ENCODE measurements at regions not wholly inside any gene's neighbourhood (a gene's known extent, or its start where the extent isn't known, plus 50 kb on each side); places are given as distances from the start of the nearest gene placed in this dataset.

DNA sequence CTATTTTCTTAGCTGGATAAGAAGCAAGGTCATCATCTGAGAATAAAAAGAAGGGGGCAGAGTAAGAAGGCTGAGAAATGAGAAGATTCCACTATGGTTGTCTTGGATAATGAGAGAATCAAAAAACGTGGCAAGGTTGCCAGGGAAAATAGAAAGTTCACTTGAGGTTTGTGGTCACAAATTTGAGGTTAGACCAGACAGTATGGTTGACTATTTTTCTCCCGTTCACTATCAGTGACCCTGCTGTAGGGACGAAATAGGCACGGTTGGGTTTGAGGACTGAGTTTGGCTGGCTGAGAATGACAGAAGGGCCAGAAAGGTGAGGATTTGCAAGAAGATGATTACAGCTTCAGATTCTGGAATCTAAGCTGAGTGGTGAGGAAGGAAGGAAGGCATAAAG, 266.0 kb upstream of the ZNF462 start:
- no peak for DNase-seq
- Histone ChIP-seq H3K27ac (no peak overlapping the region), H3K4me3 (no peak overlapping the region), H3K36me3 (no peaks in the 10 kb centered on the region), H3K4me1 (no peaks in the 10 kb centered on the region), H3K27me3 (no peaks in the 10 kb centered on the region), H3K9me3 (no peaks in the 10 kb centered on the region)
- no peak for TF ChIP-seq POLR2A (IDR thresholded peaks at IDR 0.05)
- no peak for TF ChIP-seq CTCF (IDR thresholded peaks at IDR 0.05)
- intact Hi-C loops (cut with DNase I; ENCODE audit: low total_unique reads) = no loop called here

DNA sequence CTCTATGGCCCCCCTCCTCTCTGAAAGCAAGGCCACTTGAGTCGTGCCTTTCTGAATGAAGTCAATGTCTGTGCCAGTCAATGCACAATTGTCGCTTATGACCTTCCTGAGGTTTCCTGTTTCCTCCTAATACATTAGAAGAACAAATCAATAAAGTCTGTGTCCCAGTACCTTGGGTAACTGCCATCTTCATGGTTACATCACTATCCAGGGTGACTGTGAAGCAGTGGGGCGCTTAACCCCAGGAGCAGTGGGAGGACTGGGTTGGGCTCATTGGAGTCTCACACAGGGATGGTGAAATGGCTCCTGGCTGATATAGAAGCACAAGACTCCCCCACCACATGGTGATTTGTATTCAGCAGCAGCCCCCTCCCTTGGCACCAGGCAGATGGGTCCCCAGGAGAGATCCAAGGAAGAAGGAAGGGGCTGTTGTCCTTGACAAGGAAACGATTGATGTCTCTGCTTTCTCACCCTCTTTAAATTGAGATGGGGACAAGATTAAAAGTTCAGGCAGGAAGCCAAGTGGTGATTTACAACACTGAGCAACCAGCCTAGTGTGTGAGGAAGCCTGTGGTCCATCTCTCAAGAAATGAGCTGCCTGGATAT, 261.9 kb upstream of the ZNF462 start:
- no peak for DNase-seq
- Histone ChIP-seq H3K4me3 (no peak overlapping the region), H3K4me1 (no peaks in the 10 kb centered on the region), H3K27me3 (no peaks in the 10 kb centered on the region), H3K36me3 (no peaks in the 10 kb centered on the region), H3K27ac (no peak overlapping the region), H3K9me3 (no peaks in the 10 kb centered on the region)
- intact Hi-C loops (cut with DNase I; ENCODE audit: low total_unique reads) = no loop called here
- TF ChIP-seq POLR2A (IDR thresholded peaks at IDR 0.05) (no peak), CTCF (IDR thresholded peaks at IDR 0.05) (no peak)

DNA sequence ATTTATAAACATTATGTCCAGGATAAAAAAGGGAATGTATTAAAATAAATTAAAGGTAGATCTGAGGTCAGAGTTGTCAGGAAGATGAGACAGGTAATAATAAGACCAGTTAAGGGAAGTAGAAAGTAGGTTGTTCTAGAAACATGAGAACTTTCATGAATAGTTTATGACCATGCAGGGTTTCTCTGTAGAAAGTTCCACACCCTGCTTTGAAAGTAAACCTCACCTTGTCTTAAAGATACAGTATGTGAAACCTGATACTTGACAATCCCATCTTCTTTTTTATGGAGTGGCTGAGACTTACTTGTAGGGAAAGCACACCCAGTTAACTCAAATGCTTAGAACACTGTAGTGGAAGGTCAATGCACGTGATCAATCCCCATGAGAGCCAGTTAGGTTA, 260.6 kb upstream of the ZNF462 start:
- no peaks in the 10 kb centered on the region for H3K4me1 ChIP-seq
- no peak overlapping the region for H3K27ac ChIP-seq
- no peak overlapping the region for H3K4me3 ChIP-seq
- intact Hi-C loops (cut with DNase I; ENCODE audit: low total_unique reads) = no loop called here
- H3K9me3 ChIP-seq = no peaks in the 10 kb centered on the region
- TF ChIP-seq CTCF (IDR thresholded peaks at IDR 0.05) = no peak
- TF ChIP-seq POLR2A (IDR thresholded peaks at IDR 0.05) = no peak
- H3K36me3 ChIP-seq = no peaks in the 10 kb centered on the region
- DNase-seq = no peak
- no peaks in the 10 kb centered on the region for H3K27me3 ChIP-seq

DNA sequence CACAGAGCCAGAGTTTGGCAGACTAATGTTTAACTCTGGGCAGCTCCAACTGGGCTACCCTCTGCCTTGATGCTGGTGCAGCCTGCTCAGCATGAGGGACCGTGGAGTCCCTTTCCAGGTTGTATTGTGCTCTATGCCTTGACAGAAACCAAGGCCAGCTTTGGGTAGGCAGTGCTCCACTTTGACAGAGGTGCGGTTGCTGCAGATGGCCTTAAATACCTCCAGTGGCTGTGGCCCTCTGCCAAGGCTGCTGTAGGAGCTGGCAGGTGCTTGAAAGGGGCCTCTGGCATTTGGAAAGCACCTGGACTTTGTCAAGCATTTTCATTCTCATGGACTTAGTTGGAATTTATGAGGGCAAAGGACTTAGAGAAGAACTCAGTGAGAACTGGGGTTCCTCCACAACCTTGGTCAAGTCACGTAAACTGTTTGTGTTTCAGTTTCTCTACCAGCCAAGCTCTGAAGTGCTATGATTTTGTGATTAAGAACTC, 249.7 kb upstream of the ZNF462 start:
- H3K4me1 ChIP-seq = no peaks in the 10 kb centered on the region
- intact Hi-C loops (cut with DNase I; ENCODE audit: low total_unique reads) = no loop called here
- H3K4me3 ChIP-seq = no peak overlapping the region
- H3K27ac ChIP-seq = no peak overlapping the region
- H3K27me3 ChIP-seq = no peaks in the 10 kb centered on the region
- H3K9me3 ChIP-seq = no peaks in the 10 kb centered on the region
- TF ChIP-seq POLR2A (IDR thresholded peaks at IDR 0.05) (no peak), CTCF (IDR thresholded peaks at IDR 0.05) (no peak)
- DNase-seq = no peak
- no peaks in the 10 kb centered on the region for H3K36me3 ChIP-seq

DNA sequence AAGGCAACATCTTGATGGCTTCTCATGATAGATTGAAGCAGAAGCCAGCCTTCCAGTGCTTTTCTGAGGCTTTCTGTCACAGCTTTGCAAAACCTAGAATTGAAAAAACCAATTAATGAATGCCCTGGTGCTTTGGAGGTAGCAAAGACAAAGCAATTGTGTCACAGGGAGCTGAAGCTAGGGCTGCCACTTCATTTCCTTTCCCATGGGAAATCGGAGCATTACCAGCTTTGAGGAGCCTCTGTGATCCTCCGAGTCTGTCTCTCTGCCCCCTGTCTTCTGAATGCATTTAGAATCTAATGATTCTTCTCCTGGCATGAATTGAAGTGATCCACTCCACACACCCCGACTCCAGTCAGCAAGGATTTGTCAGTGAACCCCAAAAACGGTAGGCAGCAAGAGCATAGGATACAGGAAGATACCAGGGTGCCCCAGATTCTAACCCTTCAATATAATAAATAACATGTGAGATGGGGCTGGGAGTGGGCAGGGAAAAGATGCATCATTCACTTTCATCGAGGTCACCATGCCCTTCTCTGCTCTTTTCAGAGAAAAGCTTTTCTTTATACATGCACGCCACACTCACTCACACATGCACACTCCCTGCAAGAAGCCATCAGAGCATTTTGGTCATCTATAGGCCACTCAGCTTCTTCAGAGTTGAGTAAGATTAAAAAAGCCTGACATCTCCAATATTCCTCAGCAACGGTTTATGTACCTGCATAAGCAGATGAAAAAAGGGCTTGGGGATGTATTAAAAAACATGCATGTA, 247.7 kb upstream of the ZNF462 start:
- intact Hi-C loops (cut with DNase I; ENCODE audit: low total_unique reads) = no loop called here
- no peaks in the 10 kb centered on the region for H3K4me1 ChIP-seq
- no peaks in the 10 kb centered on the region for H3K36me3 ChIP-seq
- H3K9me3 ChIP-seq = no peaks in the 10 kb centered on the region
- no peak overlapping the region for H3K4me3 ChIP-seq
- H3K27ac ChIP-seq = no peak overlapping the region
- TF ChIP-seq POLR2A (IDR thresholded peaks at IDR 0.05) = no peak
- TF ChIP-seq CTCF (IDR thresholded peaks at IDR 0.05) = no peak
- no peaks in the 10 kb centered on the region for H3K27me3 ChIP-seq
- no peak for DNase-seq

Data from uterus (tissue), 3 donors.